ENCODE measurements at regions not wholly inside any gene's neighbourhood (a gene's known extent, or its start where the extent isn't known, plus 50 kb on each side); places are given as distances from the start of the nearest gene placed in this dataset.

DNA sequence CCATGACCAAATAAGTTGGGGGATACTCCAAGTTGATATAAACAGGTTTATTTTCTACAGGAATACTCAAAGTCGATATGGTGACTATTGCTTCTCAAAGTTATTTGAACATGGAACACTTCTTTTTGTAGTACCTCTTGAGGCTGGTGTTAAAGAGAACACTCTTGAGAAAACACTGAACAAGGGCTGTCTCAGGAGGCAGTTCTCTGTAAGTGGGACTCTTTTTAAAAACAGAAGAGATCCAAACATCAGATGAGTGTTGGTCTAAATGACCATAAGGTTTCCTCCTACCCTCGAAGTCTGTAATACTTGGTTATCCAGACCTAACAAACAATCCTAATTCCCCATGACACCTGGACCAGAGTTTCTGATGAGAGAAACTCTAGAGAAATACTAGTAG is 223.2 kb upstream of the TEX13C start:
- TF ChIP-seq, protein P1, sequence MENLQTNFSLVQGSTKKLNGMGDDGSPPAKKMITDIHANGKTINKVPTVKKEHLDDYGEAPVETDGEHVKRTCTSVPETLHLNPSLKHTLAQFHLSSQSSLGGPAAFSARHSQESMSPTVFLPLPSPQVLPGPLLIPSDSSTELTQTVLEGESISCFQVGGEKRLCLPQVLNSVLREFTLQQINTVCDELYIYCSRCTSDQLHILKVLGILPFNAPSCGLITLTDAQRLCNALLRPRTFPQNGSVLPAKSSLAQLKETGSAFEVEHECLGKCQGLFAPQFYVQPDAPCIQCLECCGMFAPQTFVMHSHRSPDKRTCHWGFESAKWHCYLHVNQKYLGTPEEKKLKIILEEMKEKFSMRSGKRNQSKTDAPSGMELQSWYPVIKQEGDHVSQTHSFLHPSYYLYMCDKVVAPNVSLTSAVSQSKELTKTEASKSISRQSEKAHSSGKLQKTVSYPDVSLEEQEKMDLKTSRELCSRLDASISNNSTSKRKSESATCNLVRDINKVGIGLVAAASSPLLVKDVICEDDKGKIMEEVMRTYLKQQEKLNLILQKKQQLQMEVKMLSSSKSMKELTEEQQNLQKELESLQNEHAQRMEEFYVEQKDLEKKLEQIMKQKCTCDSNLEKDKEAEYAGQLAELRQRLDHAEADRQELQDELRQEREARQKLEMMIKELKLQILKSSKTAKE (CRISPR knock-in tag; IDR thresholded peaks at IDR 0.05; ENCODE audit: borderline replicate concordance), result no peak
- TF ChIP-seq FOXK2 (IDR thresholded peaks at IDR 0.05), result no peak
- TF ChIP-seq, protein P2, sequence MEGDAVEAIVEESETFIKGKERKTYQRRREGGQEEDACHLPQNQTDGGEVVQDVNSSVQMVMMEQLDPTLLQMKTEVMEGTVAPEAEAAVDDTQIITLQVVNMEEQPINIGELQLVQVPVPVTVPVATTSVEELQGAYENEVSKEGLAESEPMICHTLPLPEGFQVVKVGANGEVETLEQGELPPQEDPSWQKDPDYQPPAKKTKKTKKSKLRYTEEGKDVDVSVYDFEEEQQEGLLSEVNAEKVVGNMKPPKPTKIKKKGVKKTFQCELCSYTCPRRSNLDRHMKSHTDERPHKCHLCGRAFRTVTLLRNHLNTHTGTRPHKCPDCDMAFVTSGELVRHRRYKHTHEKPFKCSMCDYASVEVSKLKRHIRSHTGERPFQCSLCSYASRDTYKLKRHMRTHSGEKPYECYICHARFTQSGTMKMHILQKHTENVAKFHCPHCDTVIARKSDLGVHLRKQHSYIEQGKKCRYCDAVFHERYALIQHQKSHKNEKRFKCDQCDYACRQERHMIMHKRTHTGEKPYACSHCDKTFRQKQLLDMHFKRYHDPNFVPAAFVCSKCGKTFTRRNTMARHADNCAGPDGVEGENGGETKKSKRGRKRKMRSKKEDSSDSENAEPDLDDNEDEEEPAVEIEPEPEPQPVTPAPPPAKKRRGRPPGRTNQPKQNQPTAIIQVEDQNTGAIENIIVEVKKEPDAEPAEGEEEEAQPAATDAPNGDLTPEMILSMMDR (CRISPR knock-in tag; IDR thresholded peaks at IDR 0.05), result no peak
